ENCODE measurements at regions not wholly inside any gene's neighbourhood (a gene's known extent, or its start where the extent isn't known, plus 50 kb on each side); places are given as distances from the start of the nearest gene placed in this dataset.

- H3K27me3 ChIP-seq (replicated peaks; ENCODE audit: control insufficient read depth, insufficient read depth, low read length): no peaks in the 10 kb centered on the region
- DNase-seq (ENCODE audit: extremely low read depth, insufficient read length): no peak
- no peaks in the 10 kb centered on the region for H3K36me3 ChIP-seq (ENCODE audit: control insufficient read depth, insufficient read depth, low read length)
- no peak for TF ChIP-seq CTCF (IDR thresholded peaks at IDR 0.05; ENCODE audit: insufficient read depth, low read length, poor library complexity, severe bottlenecking)
- H3K4me3 ChIP-seq (replicated peaks; ENCODE audit: low read depth, low read length): no peak overlapping the region
These were observed 288.3 kb upstream of the MPDZ start for GRCh38 chr9:13567833-13568232.

GRCh38 chr9:13557746-13558145, 278.3 kb upstream of the MPDZ start:
- Histone ChIP-seq H3K4me3 (replicated peaks; ENCODE audit: low read depth, low read length) (no peak overlapping the region), H3K36me3 (ENCODE audit: control insufficient read depth, insufficient read depth, low read length) (no peaks in the 10 kb centered on the region), H3K27me3 (replicated peaks; ENCODE audit: control insufficient read depth, insufficient read depth, low read length) (no peaks in the 10 kb centered on the region)
- TF ChIP-seq CTCF (IDR thresholded peaks at IDR 0.05; ENCODE audit: insufficient read depth, low read length, poor library complexity, severe bottlenecking): no peak
- DNase-seq (ENCODE audit: extremely low read depth, insufficient read length): no peak

GRCh38 chr9:13556656-13557055, 277.2 kb upstream of the MPDZ start:
- Histone ChIP-seq H3K36me3 (ENCODE audit: control insufficient read depth, insufficient read depth, low read length) (no peaks in the 10 kb centered on the region), H3K4me3 (replicated peaks; ENCODE audit: low read depth, low read length) (no peak overlapping the region), H3K27me3 (replicated peaks; ENCODE audit: control insufficient read depth, insufficient read depth, low read length) (no peaks in the 10 kb centered on the region)
- TF ChIP-seq CTCF (IDR thresholded peaks at IDR 0.05; ENCODE audit: insufficient read depth, low read length, poor library complexity, severe bottlenecking): no peak
- DNase-seq (ENCODE audit: extremely low read depth, insufficient read length): no peak

- no peak overlapping the region for H3K4me3 ChIP-seq (replicated peaks; ENCODE audit: low read depth, low read length)
- no peak for DNase-seq (ENCODE audit: extremely low read depth, insufficient read length)
- no peaks in the 10 kb centered on the region for H3K36me3 ChIP-seq (ENCODE audit: control insufficient read depth, insufficient read depth, low read length)
- H3K27me3 ChIP-seq (replicated peaks; ENCODE audit: control insufficient read depth, insufficient read depth, low read length): no peaks in the 10 kb centered on the region
- TF ChIP-seq CTCF (IDR thresholded peaks at IDR 0.05; ENCODE audit: insufficient read depth, low read length, poor library complexity, severe bottlenecking): no peak
These were observed 276.6 kb upstream of the MPDZ start for GRCh38 chr9:13555989-13556500.

- Histone ChIP-seq H3K4me3 (replicated peaks; ENCODE audit: low read depth, low read length) (no peak overlapping the region), H3K27me3 (replicated peaks; ENCODE audit: control insufficient read depth, insufficient read depth, low read length) (no peaks in the 10 kb centered on the region), H3K36me3 (ENCODE audit: control insufficient read depth, insufficient read depth, low read length) (no peaks in the 10 kb centered on the region)
- no peak for DNase-seq (ENCODE audit: extremely low read depth, insufficient read length)
- no peak for TF ChIP-seq CTCF (IDR thresholded peaks at IDR 0.05; ENCODE audit: insufficient read depth, low read length, poor library complexity, severe bottlenecking)
These were observed 276.0 kb upstream of the MPDZ start for GRCh38 chr9:13555516-13555915.

- Histone ChIP-seq H3K27me3 (replicated peaks; ENCODE audit: control insufficient read depth, insufficient read depth, low read length) (no peaks in the 10 kb centered on the region), H3K36me3 (ENCODE audit: control insufficient read depth, insufficient read depth, low read length) (no peaks in the 10 kb centered on the region), H3K4me3 (replicated peaks; ENCODE audit: low read depth, low read length) (no peak overlapping the region)
- TF ChIP-seq CTCF (IDR thresholded peaks at IDR 0.05; ENCODE audit: insufficient read depth, low read length, poor library complexity, severe bottlenecking): no peak
- DNase-seq (ENCODE audit: extremely low read depth, insufficient read length): no peak
These were observed 275.1 kb upstream of the MPDZ start for GRCh38 chr9:13554626-13555025.
